Skeletal muscle satellite cell (primary cell): ENCODE measurements at regions not wholly inside any gene's neighbourhood (a gene's known extent, or its start where the extent isn't known, plus 50 kb on each side); places are given as distances from the start of the nearest gene placed in this dataset.

Source experiments
- H3K27me3 ChIP-seq: 2 replicates; pipeline ENCODE4 v1.7.0; 2013; ENCODE audit warnings: low read length; ENCODE audit not compliant: control insufficient read depth, insufficient read depth
- H3K36me3 ChIP-seq: 2 replicates; pipeline ENCODE4 v1.7.0; 2013; ENCODE audit warnings: mild to moderate bottlenecking, control low read depth, low read length; ENCODE audit not compliant: insufficient read depth
- H3K4me1 ChIP-seq: 2 replicates; pipeline ENCODE4 v1.7.0; 2013; ENCODE audit warnings: low read length; ENCODE audit not compliant: control insufficient read depth, insufficient read depth
- H3K4me2 ChIP-seq: 2 replicates; pipeline ENCODE4 v1.7.0; 2013; ENCODE audit warnings: mild to moderate bottlenecking, low read length
- H3K4me3 ChIP-seq: 2 replicates; pipeline ENCODE4 v1.7.0; 2013; ENCODE audit warnings: low read length
- H3K9ac ChIP-seq: 2 replicates; pipeline ENCODE4 v1.7.0; 2013; ENCODE audit warnings: mild to moderate bottlenecking, low read depth, low read length, moderate library complexity
- H3K9me3 ChIP-seq: replicated peaks from 2 replicates; pipeline ENCODE4 v1.7.0; 2013; ENCODE audit warnings: mild to moderate bottlenecking, control low read depth, low read length

- H3K27me3 ChIP-seq, result no peaks in the 10 kb centered on the region
- no peak overlapping the region for H3K9ac ChIP-seq
- H3K36me3 ChIP-seq, result no peaks in the 10 kb centered on the region
- H3K9me3 ChIP-seq, result no peaks in the 10 kb centered on the region
- no peak overlapping the region for H3K4me2 ChIP-seq
- H3K4me3 ChIP-seq, result no peak overlapping the region
- no peaks in the 10 kb centered on the region for H3K4me1 ChIP-seq
Measured at GRCh38 chr11:92808022-92808421, 161.4 kb upstream of the MTNR1B start.

- H3K36me3 ChIP-seq, result no peaks in the 10 kb centered on the region
- H3K4me2 ChIP-seq, result no peak overlapping the region
- H3K4me3 ChIP-seq, result no peak overlapping the region
- no peak overlapping the region for H3K9ac ChIP-seq
- H3K4me1 ChIP-seq, result no peaks in the 10 kb centered on the region
- no peaks in the 10 kb centered on the region for H3K9me3 ChIP-seq
- H3K27me3 ChIP-seq, result no peaks in the 10 kb centered on the region
Measured at GRCh38 chr11:92810423-92811064, 158.9 kb upstream of the MTNR1B start.

GRCh38 chr11:92811341-92811740 lies 158.1 kb upstream of the MTNR1B start:
- Histone ChIP-seq H3K4me3 (no peak overlapping the region), H3K4me2 (no peak overlapping the region), H3K9ac (no peak overlapping the region), H3K36me3 (no peaks in the 10 kb centered on the region), H3K4me1 (no peaks in the 10 kb centered on the region), H3K27me3 (no peaks in the 10 kb centered on the region), H3K9me3 (no peaks in the 10 kb centered on the region)

GRCh38 chr11:92812841-92813240 lies 156.6 kb upstream of the MTNR1B start:
- Histone ChIP-seq H3K36me3 (no peaks in the 10 kb centered on the region), H3K4me1 (no peaks in the 10 kb centered on the region), H3K9me3 (no peaks in the 10 kb centered on the region), H3K27me3 (peaks cover 1% of the 10 kb centered on the region), H3K4me2 (no peak overlapping the region), H3K4me3 (no peak overlapping the region), H3K9ac (no peak overlapping the region)

- H3K9ac ChIP-seq, result no peak overlapping the region
- H3K4me1 ChIP-seq, result no peaks in the 10 kb centered on the region
- H3K9me3 ChIP-seq, result no peaks in the 10 kb centered on the region
- H3K4me2 ChIP-seq, result no peak overlapping the region
- no peaks in the 10 kb centered on the region for H3K36me3 ChIP-seq
- peaks cover 9% of the 10 kb centered on the region for H3K27me3 ChIP-seq
- no peak overlapping the region for H3K4me3 ChIP-seq
Measured at GRCh38 chr11:92819830-92820229, 149.6 kb upstream of the MTNR1B start.

- Histone ChIP-seq H3K4me1 (no peaks in the 10 kb centered on the region), H3K9me3 (no peaks in the 10 kb centered on the region), H3K4me3 (no peak overlapping the region), H3K4me2 (no peak overlapping the region), H3K9ac (no peak overlapping the region), H3K27me3 (peaks cover 17% of the 10 kb centered on the region), H3K36me3 (no peaks in the 10 kb centered on the region)
Measured at GRCh38 chr11:92820860-92821259, 148.6 kb upstream of the MTNR1B start.

GRCh38 chr11:92822410-92822809 lies 147.0 kb upstream of the MTNR1B start:
- Histone ChIP-seq H3K9ac (no peak overlapping the region), H3K4me1 (no peaks in the 10 kb centered on the region), H3K4me3 (no peak overlapping the region), H3K9me3 (no peaks in the 10 kb centered on the region), H3K36me3 (no peaks in the 10 kb centered on the region), H3K27me3 (peaks cover 17% of the 10 kb centered on the region), H3K4me2 (no peak overlapping the region)

- Histone ChIP-seq H3K9ac (no peak overlapping the region), H3K4me3 (no peak overlapping the region), H3K36me3 (no peaks in the 10 kb centered on the region), H3K27me3 (peaks cover 8% of the 10 kb centered on the region), H3K4me1 (no peaks in the 10 kb centered on the region), H3K9me3 (no peaks in the 10 kb centered on the region), H3K4me2 (no peak overlapping the region)
Measured at GRCh38 chr11:92826136-92826535, 143.3 kb upstream of the MTNR1B start.

GRCh38 chr11:92826603-92827002 lies 142.8 kb upstream of the MTNR1B start:
- no peaks in the 10 kb centered on the region for H3K4me1 ChIP-seq
- no peaks in the 10 kb centered on the region for H3K9me3 ChIP-seq
- peaks cover 8% of the 10 kb centered on the region for H3K27me3 ChIP-seq
- no peak overlapping the region for H3K4me2 ChIP-seq
- no peak overlapping the region for H3K9ac ChIP-seq
- H3K4me3 ChIP-seq, result no peak overlapping the region
- H3K36me3 ChIP-seq, result no peaks in the 10 kb centered on the region

GRCh38 chr11:92827132-92827531 lies 142.3 kb upstream of the MTNR1B start:
- Histone ChIP-seq H3K4me2 (no peak overlapping the region), H3K4me1 (no peaks in the 10 kb centered on the region), H3K4me3 (no peak overlapping the region)

GRCh38 chr11:92828556-92828955 lies 140.9 kb upstream of the MTNR1B start:
- no peak overlapping the region for H3K4me3 ChIP-seq
- no peaks in the 10 kb centered on the region for H3K9me3 ChIP-seq
- H3K4me2 ChIP-seq, result no peak overlapping the region
- no peak overlapping the region for H3K9ac ChIP-seq
- no peaks in the 10 kb centered on the region for H3K4me1 ChIP-seq
- H3K36me3 ChIP-seq, result no peaks in the 10 kb centered on the region
- H3K27me3 ChIP-seq, result peaks cover 8% of the 10 kb centered on the region

More at GRCh38 chr11:92827132-92827531, 142.3 kb upstream of the MTNR1B start:
- no peaks in the 10 kb centered on the region for H3K36me3 ChIP-seq
- peaks cover 8% of the 10 kb centered on the region for H3K27me3 ChIP-seq
- H3K9me3 ChIP-seq, result no peaks in the 10 kb centered on the region
- H3K9ac ChIP-seq, result no peak overlapping the region

- Histone ChIP-seq H3K4me3 (no peak overlapping the region), H3K4me2 (no peak overlapping the region), H3K9ac (no peak overlapping the region), H3K27me3 (peaks cover 8% of the 10 kb centered on the region), H3K9me3 (no peaks in the 10 kb centered on the region), H3K36me3 (no peaks in the 10 kb centered on the region), H3K4me1 (no peaks in the 10 kb centered on the region)
Measured at GRCh38 chr11:92829121-92829520, 140.3 kb upstream of the MTNR1B start.
